Gastroesophageal sphincter (tissue), 4 donors: ENCODE measurements at regions not wholly inside any gene's neighbourhood (a gene's known extent, or its start where the extent isn't known, plus 50 kb on each side); places are given as distances from the start of the nearest gene placed in this dataset.

Experiments
- ATAC-seq: fragments of 150-250 bp; one replicate; pipeline ENCODE4 v1.9.1; 2016; ENCODE audit warnings: mild to moderate bottlenecking, moderate library complexity
- H3K27ac ChIP-seq, 4 donors: fragments of 200-600 bp; sonication (generic) in 3 of 4; 1 replicate in 3 of 4; 2 replicates in 1 of 4; pipeline ENCODE4 v1.5.1; 2016 to 2019
- H3K27me3 ChIP-seq: fragments of 200-600 bp; sonication (generic); one replicate; pipeline ENCODE4 v1.5.1; 2019
- H3K36me3 ChIP-seq, 2 donors: fragments of 200-600 bp; sonication (generic); one replicate each; pipeline ENCODE4 v1.5.1; 2019; ENCODE audit warnings: control low read depth in 1 of 2
- H3K4me1 ChIP-seq, 3 donors: fragments of 200-600 bp; sonication (generic); 1 replicate in 2 of 3; 2 replicates in 1 of 3; pipeline ENCODE4 v1.5.1; 2016 to 2019; ENCODE audit warnings: control low read depth in 2 of 3
- H3K4me3 ChIP-seq, 2 donors: fragments of 200-600 bp; sonication (generic); one replicate each; pipeline ENCODE4 v1.5.1; 2019; ENCODE audit warnings: mild to moderate bottlenecking in 1 of 2, moderate library complexity in 1 of 2
- H3K9me3 ChIP-seq, 3 donors: fragments of 200-600 bp; sonication (generic); one replicate each; pipeline ENCODE4 v1.5.1; 2017 to 2019; ENCODE audit warnings: control low read depth in 2 of 3
- EP300 ChIP-seq: sonication (generic); formaldehyde crosslinking; IDR thresholded peaks from one replicate; pipeline ENCODE4 v1.6.1; 2017; ENCODE audit warnings: antibody characterized with exemption, mild to moderate bottlenecking
- POLR2A ChIP-seq, 2 donors: fragments of 450-650 bp; IDR thresholded peaks; one replicate each; pipeline ENCODE4 v1.6.1; 2017; ENCODE audit warnings: antibody characterized with exemption in 2 of 2, mild to moderate bottlenecking in 2 of 2, moderate library complexity in 1 of 2
- POLR2AphosphoS5 ChIP-seq: sonication (generic); formaldehyde crosslinking; IDR thresholded peaks from one replicate; pipeline ENCODE4 v1.6.1; 2017; ENCODE audit warnings: antibody characterized with exemption
- WGBS, 2 donors: methylation state at CpG; one replicate each; pipeline ENCODE4 v1.1.5; 2018; ENCODE audit warnings: low coverage in 1 of 2; 5-methylcytosine and 5-hydroxymethylcytosine counted together
- TF ChIP-seq, protein P1 (sequence below), 4 experiments: fragments of 200-600 bp in 2 of 4; fragments of 450-650 bp in 2 of 4; sonication (generic) in 1 of 4; IDR thresholded peaks; one replicate each; pipeline ENCODE4 v1.5.1; 2017 to 2019; ENCODE audit warnings: antibody characterized with exemption in 4 of 4, mild to moderate bottlenecking in 2 of 4, moderate library complexity in 2 of 4

DNA sequence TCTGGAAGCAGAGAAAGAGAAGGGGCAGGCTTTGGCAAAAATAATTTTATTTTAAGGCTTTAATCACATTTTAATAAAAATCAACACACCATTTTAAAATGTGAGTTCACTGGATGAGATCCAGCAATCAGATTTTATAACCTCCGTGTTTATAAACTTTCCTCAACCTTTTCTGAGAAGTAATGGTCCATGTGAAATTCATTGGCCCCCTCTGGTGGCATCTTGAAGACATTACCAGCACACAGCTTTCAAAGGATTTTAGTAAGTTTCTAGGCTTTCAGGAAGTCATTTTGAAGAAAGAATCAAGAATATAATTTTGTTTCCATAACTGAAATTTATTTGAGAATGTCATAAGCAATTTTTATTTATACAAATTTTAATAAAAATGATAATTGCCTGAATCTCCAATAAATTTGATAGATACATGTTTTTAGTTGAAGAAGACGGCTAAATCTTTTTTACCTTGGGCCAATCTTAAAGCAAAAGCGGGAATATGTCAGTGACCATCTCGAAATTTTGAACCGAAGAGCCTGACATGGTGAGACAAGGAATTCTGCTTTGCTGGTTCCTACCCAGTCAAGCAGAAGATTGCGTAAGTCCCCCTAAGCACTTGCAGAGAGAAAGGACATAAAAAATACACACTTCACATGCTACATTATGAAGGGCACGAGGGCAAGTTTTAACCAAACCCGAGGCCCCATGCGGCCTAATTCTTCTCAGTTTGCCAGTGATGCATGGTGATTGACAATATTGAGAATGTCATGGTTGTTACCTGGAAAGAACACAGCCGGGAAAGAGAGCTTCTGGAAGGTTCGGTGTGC, 128.4 kb upstream of the CBLN2 start:
- Histone ChIP-seq H3K4me1 (no peaks in the 10 kb centered on the region), H3K27me3 (peaks cover 22% of the 10 kb centered on the region), H3K9me3 (no peaks in the 10 kb centered on the region), H3K36me3 (no peaks in the 10 kb centered on the region), H3K4me3 (no peak overlapping the region), H3K27ac (no peak overlapping the region)
- TF ChIP-seq EP300, result no peak
- TF ChIP-seq, protein P1, sequence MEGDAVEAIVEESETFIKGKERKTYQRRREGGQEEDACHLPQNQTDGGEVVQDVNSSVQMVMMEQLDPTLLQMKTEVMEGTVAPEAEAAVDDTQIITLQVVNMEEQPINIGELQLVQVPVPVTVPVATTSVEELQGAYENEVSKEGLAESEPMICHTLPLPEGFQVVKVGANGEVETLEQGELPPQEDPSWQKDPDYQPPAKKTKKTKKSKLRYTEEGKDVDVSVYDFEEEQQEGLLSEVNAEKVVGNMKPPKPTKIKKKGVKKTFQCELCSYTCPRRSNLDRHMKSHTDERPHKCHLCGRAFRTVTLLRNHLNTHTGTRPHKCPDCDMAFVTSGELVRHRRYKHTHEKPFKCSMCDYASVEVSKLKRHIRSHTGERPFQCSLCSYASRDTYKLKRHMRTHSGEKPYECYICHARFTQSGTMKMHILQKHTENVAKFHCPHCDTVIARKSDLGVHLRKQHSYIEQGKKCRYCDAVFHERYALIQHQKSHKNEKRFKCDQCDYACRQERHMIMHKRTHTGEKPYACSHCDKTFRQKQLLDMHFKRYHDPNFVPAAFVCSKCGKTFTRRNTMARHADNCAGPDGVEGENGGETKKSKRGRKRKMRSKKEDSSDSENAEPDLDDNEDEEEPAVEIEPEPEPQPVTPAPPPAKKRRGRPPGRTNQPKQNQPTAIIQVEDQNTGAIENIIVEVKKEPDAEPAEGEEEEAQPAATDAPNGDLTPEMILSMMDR (IDR thresholded peaks at IDR 0.05), result peak in 3 of 4 experiments; percentile 19 to 38 (median 28)
- TF ChIP-seq POLR2AphosphoS5, result no peak
- no peak for TF ChIP-seq POLR2A (IDR thresholded peaks at IDR 0.05)
- no peak for ATAC-seq
- WGBS, 2 donors, result 61 to 69% methylated on average over 6 to 11 of the region's 11 CpGs

DNA sequence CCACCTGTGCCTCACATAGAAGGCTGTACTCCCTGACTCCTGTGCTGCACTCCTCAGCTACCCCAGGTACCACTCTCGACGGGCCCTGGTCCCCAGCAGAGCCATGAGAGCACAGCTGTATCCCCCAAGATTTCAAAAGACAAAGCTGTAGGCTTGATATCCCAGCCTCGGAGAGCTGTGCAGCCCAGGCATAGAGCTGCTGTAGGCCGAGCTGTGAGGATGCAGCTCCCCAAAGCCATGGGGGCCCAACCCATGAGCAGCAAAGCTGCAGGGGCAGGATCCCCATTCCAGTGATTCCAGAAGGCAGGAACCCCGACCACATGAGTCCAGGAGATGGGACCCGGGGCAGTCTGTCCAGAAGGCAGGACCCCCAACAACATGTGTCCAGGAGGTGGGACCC, 123.8 kb upstream of the CBLN2 start:
- Histone ChIP-seq H3K36me3 (no peaks in the 10 kb centered on the region), H3K4me3 (no peak overlapping the region), H3K27ac (no peak overlapping the region), H3K27me3 (peaks cover 9% of the 10 kb centered on the region), H3K4me1 (no peaks in the 10 kb centered on the region), H3K9me3 (no peaks in the 10 kb centered on the region)
- no peak for ATAC-seq
- 40% methylated on average over 1 of the region's 6 CpGs; no CpG with 5 or more reads in 1 of the 2 donors for WGBS, 2 donors
- TF ChIP-seq POLR2A (IDR thresholded peaks at IDR 0.05), result no peak
- TF ChIP-seq POLR2AphosphoS5, result no peak
- TF ChIP-seq EP300, result no peak
- TF ChIP-seq, protein P1 (IDR thresholded peaks at IDR 0.05), result no peak

DNA sequence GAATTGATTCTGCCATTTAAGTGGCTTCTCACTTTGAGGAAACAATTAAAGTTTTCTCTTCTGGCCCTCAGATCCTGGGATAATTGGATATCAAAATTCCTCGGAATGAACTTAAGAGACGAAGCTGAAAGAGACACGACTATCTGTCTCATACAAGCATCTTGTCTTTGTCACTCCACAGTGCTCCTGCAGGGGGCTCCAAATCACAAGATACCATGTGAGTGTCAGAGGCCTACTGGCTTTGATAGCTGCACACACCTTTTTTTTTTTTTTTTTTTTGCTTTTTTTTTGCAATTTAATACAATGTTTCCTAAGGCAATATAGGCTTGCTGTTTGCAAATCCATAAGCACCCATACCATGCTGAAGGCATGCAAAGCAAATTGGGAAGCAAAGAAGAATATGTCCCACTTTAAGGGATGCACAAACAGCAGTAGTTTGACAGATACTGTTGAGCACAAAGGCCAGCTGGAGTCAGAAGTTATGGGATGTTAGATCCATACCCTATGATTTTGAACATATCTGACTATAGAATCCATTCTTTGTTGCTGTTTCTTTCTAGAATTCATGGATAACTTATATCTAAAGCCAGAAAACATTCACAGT, 109.0 kb upstream of the CBLN2 start:
- ATAC-seq, result no peak
- Histone ChIP-seq H3K4me3 (no peak overlapping the region), H3K9me3 (no peaks in the 10 kb centered on the region), H3K27me3 (peaks cover 5% of the 10 kb centered on the region), H3K4me1 (no peaks in the 10 kb centered on the region), H3K27ac (no peak overlapping the region), H3K36me3 (no peaks in the 10 kb centered on the region)
- TF ChIP-seq, protein P1 (IDR thresholded peaks at IDR 0.05), result no peak
- no peak for TF ChIP-seq EP300
- TF ChIP-seq POLR2AphosphoS5, result no peak
- TF ChIP-seq POLR2A (IDR thresholded peaks at IDR 0.05), result no peak
- WGBS, 2 donors, result 50 to 57% methylated on average over 3 of the region's 3 CpGs

DNA sequence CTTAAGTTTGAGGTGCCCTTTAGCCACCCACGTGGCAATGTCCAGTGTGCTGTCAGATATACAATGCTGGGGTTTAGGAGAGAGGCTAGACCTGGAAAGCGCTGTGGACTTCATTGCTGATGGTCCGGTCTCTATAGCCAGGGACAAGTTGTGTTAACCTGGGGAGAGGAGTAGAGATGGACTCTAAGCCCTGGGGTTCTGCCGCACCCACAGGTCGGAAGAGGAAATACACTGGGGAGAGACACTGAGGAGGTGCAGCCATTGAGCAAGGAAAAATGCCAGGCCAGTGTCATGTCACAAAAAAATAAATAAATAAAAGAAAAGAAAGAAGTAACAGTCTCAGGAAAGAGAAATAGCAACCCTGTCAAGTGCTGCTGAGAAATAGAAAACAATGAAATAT, 106.9 kb upstream of the CBLN2 start:
- TF ChIP-seq, protein P1 (IDR thresholded peaks at IDR 0.05), result no peak
- TF ChIP-seq EP300 (no peak), POLR2A (IDR thresholded peaks at IDR 0.05) (no peak), POLR2AphosphoS5 (no peak)
- H3K27me3 ChIP-seq, result peaks cover 5% of the 10 kb centered on the region
- 64 to 77% methylated on average over 2 to 3 of the region's 5 CpGs for WGBS, 2 donors

DNA sequence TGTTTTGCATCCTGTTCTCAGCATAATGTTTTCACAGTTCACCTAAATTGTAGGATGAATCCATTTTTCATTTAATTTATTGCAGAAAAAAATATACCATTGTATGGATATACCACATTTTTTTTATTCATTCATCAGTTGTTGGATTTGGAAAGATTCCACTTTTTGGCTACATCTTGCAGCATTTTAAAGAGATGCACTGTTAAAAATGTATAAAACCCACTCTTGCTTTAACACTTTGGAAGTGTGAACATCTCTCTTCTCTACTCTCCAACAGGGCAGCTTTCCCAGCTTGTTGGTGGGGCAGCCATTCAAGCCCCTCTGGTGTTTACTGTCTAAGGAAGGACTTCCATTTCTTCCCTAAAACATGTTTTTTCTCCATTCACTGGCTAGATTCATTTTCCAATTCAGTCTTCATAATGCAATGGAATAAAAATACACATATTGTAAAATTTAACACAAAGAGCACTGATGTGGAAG, 104.4 kb upstream of the CBLN2 start:
- Histone ChIP-seq H3K36me3 (no peaks in the 10 kb centered on the region), H3K27me3 (peaks cover 5% of the 10 kb centered on the region), H3K4me1 (no peaks in the 10 kb centered on the region), H3K4me3 (no peak overlapping the region), H3K9me3 (no peaks in the 10 kb centered on the region), H3K27ac (no peak overlapping the region)
- TF ChIP-seq EP300 (no peak), POLR2A (IDR thresholded peaks at IDR 0.05) (no peak)
- TF ChIP-seq, protein P1 (IDR thresholded peaks at IDR 0.05), result no peak
- no peak for ATAC-seq

More for the DNA sequence above, 106.9 kb upstream of the CBLN2 start:
- Histone ChIP-seq H3K4me3 (no peak overlapping the region), H3K9me3 (no peaks in the 10 kb centered on the region), H3K27ac (no peak overlapping the region), H3K4me1 (no peaks in the 10 kb centered on the region), H3K36me3 (no peaks in the 10 kb centered on the region)
- ATAC-seq, result no peak
